H7 (cell line): ENCODE measurements at regions not wholly inside any gene's neighbourhood (a gene's known extent, or its start where the extent isn't known, plus 50 kb on each side); places are given as distances from the start of the nearest gene placed in this dataset.

Experiments used
- DNase-seq: peaks from one replicate; pipeline ENCODE4 v3.0.0; 2012
- H3K27me3 ChIP-seq: 2 replicates; pipeline ENCODE4 v1.6.0; 2011; ENCODE audit warnings: mild to moderate bottlenecking, low read length; ENCODE audit not compliant: control insufficient read depth, insufficient read depth
- H3K36me3 ChIP-seq: replicated peaks from 2 replicates; pipeline ENCODE4 v1.5.1; 2011; ENCODE audit warnings: low read length; ENCODE audit not compliant: control insufficient read depth, insufficient read depth
- H3K4me3 ChIP-seq: 2 replicates; pipeline ENCODE4 v1.5.1; 2011; ENCODE audit warnings: low read depth, mild to moderate bottlenecking, control low read depth, low read length, moderate library complexity; ENCODE audit not compliant: insufficient read depth

DNA sequence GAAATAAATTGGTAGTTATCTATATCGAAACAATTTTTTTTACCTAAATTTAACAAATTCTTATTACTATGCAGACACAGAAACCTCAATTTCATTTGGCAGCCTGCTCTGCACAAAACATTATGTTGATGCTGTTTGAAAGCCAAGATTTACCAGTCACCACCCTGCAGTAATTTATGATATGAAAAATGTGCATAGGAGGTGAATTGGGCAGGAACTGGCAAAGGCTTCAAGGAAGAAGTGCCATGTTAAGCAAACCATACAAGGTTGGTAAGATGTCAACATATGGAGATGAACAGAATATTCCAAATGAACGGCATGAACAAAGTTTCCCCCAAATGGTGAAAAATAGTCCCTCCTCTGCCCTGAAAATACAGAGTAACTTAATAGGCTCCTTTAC is 54.2 kb upstream of the TAB2 start:
- Histone ChIP-seq H3K36me3 (no peaks in the 10 kb centered on the region), H3K4me3 (no peak overlapping the region), H3K27me3 (no peaks in the 10 kb centered on the region)
- DNase-seq, result no peak

DNA sequence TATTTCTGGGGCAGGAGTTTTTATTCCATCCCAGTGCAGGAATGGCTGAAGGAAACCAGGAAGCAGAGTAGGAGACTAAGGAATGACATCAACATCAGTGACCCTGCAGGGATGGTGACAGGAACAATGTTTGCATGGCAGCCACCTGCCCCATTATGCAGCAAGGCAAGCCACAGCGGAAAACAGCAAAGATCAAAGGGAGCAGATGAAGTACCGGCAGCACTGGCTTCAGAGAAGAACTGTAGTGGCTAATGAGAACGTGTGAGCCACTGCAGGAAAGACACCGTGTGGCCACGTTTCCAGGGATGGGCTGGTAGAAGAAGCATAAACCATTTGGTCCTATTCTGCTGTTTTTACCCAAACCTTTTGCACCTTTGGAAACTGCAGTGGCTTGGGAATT is 52.9 kb upstream of the TAB2 start:
- Histone ChIP-seq H3K4me3 (no peak overlapping the region), H3K36me3 (no peaks in the 10 kb centered on the region), H3K27me3 (no peaks in the 10 kb centered on the region)
- DNase-seq, result no peak

DNA sequence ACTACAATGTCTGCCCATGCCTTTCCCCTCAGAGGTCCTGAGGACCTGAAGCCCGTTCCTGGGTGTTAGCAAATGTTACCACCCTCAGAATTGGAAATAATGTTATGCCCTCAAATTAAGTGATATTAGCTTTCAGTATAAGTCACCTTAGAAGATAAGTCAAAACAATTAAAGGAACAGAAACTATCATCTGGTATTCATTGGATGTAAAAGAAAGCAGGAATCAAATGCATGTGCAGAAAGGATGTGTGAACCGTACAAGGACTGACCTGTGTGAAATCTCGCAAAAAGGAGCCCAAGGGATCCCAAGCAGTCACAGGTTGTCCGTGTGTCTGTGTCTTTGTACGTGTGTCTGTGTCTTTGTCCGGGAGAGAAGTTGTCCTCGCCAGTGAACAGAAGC is 51.6 kb upstream of the TAB2 start:
- Histone ChIP-seq H3K36me3 (no peaks in the 10 kb centered on the region), H3K27me3 (no peaks in the 10 kb centered on the region), H3K4me3 (no peak overlapping the region)
- no peak for DNase-seq

DNA sequence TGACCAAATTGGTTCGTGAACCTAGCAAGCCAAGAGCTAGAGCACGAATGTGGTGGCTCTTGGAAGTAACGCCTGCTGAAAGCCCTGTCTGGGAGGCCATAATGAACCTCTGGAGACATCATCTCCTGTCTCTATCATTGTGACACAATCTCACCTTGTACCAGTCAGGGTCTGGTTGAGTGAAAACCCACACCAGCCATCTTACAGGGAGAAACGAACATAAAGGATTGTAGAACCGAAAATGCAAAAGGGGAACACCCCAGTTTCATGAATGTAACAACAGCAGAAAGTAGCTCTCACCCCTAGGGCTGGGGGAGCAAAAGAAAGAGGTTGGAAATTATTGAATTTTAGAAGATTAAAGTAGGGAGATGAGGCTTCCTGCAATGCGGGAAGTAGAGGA is 50.9 kb upstream of the TAB2 start:
- H3K36me3 ChIP-seq, result no peaks in the 10 kb centered on the region
- no peak overlapping the region for H3K4me3 ChIP-seq
- DNase-seq, result no peak
- H3K27me3 ChIP-seq, result no peaks in the 10 kb centered on the region

DNA sequence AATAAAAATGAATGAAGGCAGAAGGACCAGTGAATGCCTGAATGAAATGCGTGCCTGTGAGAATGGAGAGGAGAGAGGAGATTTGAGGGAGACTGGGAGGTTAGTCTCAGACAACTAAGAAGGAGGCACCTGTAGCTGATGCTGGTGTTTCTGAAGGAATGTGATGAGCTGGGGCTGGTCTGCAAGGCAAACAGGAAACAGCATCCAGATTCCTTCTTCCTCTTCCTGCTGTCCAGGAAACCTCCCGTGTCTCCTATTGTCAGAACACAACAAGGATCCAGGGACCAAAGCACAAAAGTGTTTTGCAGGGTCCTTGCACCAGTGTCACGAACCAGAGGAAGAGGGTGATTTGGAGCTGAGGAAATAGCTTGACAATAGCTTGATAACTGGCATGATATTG is 50.4 kb upstream of the TAB2 start:
- DNase-seq, result no peak
- no peaks in the 10 kb centered on the region for H3K36me3 ChIP-seq

GRCh38 chr6:149267513-149268043 is 49.9 kb upstream of the TAB2 start:
- Histone ChIP-seq H3K4me3 (no peak overlapping the region), H3K27me3 (no peaks in the 10 kb centered on the region), H3K36me3 (no peaks in the 10 kb centered on the region)
- DNase-seq, result no peak

More for the DNA sequence above, 50.4 kb upstream of the TAB2 start:
- H3K4me3 ChIP-seq, result no peak overlapping the region
- H3K27me3 ChIP-seq, result no peaks in the 10 kb centered on the region
